PC-9 (cell line): ENCODE measurements at regions not wholly inside any gene's neighbourhood (a gene's known extent, or its start where the extent isn't known, plus 50 kb on each side); places are given as distances from the start of the nearest gene placed in this dataset.

Experiments
- BruUV-seq: library from RNA; stranded (reverse); fragments of 400-500 nt; replicated peaks from 2 replicates; lab custom pipeline; 2021; lab: Mats Ljungman, UMichigan
- CTCF ChIA-PET: fragments of 300-600 bp; sonication (Branson Sonifier 250); formaldehyde crosslinking; loops from one replicate; lab custom pipeline; 2022; ENCODE audit warnings: antibody characterized with exemption; lab: Charles Lee
- POLR2A ChIA-PET: fragments of 300-600 bp; sonication (Branson Sonifier 250); formaldehyde crosslinking; loops from one replicate; lab custom pipeline; 2022; ENCODE audit warnings: antibody characterized with exemption; ENCODE audit not compliant: unreplicated experiment; lab: Charles Lee
- DNase-seq, 2 experiments: peaks; one replicate each; pipeline versions ENCODE4 v3.0.0 to v3.0.0-alpha.2; 2015 to 2022; ENCODE audit warnings: mixed read lengths in 1 of 2
- H2AFZ ChIP-seq: fragments of 200-600 bp; sonication (generic); 2 replicates; pipeline ENCODE4 v1.8.1; 2017; ENCODE audit warnings: antibody characterized with exemption
- H3F3A ChIP-seq: fragments of 200-600 bp; sonication (generic); 2 replicates; pipeline ENCODE4 v1.8.1; 2017; ENCODE audit warnings: antibody characterized with exemption, mild to moderate bottlenecking, low read depth; ENCODE audit not compliant: insufficient read depth
- H3K27ac ChIP-seq: fragments of 200-600 bp; sonication (generic); 2 replicates; pipeline ENCODE4 v1.6.1; 2016; ENCODE audit warnings: mixed run types
- H3K27me3 ChIP-seq: fragments of 200-600 bp; sonication (generic); 2 replicates; pipeline ENCODE4 v1.6.1; 2016; ENCODE audit warnings: low read depth, mixed run types; ENCODE audit not compliant: insufficient read depth
- H3K36me3 ChIP-seq: fragments of 200-600 bp; sonication (generic); 2 replicates; pipeline ENCODE4 v1.6.1; 2016; ENCODE audit warnings: low read depth, mixed run types
- H3K4me1 ChIP-seq: fragments of 200-600 bp; sonication (generic); replicated peaks from 2 replicates; pipeline ENCODE4 v1.6.1; 2016; ENCODE audit warnings: mixed run types; ENCODE audit not compliant: insufficient read depth
- H3K4me2 ChIP-seq: fragments of 200-600 bp; sonication (generic); 2 replicates; pipeline ENCODE4 v1.6.1; 2017; ENCODE audit warnings: mixed run types
- H3K4me3 ChIP-seq: fragments of 200-600 bp; sonication (generic); 2 replicates; pipeline ENCODE4 v1.6.1; 2016; ENCODE audit warnings: mixed run types
- H3K79me2 ChIP-seq: fragments of 200-600 bp; sonication (generic); 2 replicates; pipeline ENCODE4 v1.6.1; 2017; ENCODE audit warnings: low read depth, mixed run types
- H3K9me2 ChIP-seq: fragments of 200-600 bp; sonication (generic); 2 replicates; pipeline ENCODE4 v1.8.1; 2017; ENCODE audit warnings: mild to moderate bottlenecking; ENCODE audit not compliant: insufficient read depth
- H3K9me3 ChIP-seq: fragments of 200-600 bp; sonication (generic); 2 replicates; pipeline ENCODE4 v1.8.1; 2016; ENCODE audit warnings: low read depth; ENCODE audit not compliant: insufficient read depth
- H4K20me1 ChIP-seq: fragments of 200-600 bp; sonication (generic); 2 replicates; pipeline ENCODE4 v1.8.1; 2017; ENCODE audit not compliant: insufficient read depth
- CTCF ChIP-seq: fragments of 200-600 bp; sonication (generic); conservative IDR thresholded peaks from 2 replicates; pipeline ENCODE4 v1.6.1; 2017; ENCODE audit warnings: mixed run types, antibody characterized with exemption, mild to moderate bottlenecking, moderate library complexity
- EZH2 ChIP-seq: fragments of 200-600 bp; sonication (generic); IDR thresholded peaks from 2 replicates; pipeline ENCODE4 v1.8.0; 2017; ENCODE audit warnings: antibody characterized with exemption, low read depth
- intact Hi-C: fragments of 100-400 bp; cut with micrococcal nuclease; formaldehyde crosslinking; loops from one replicate; pipeline ENCODE4 v1.10.0; 2022; ENCODE audit not compliant: unreplicated experiment

GRCh38 chr6:44505751-44506150 is 118.2 kb downstream of the CDC5L start:
- intact Hi-C loops = no loop called here
- H3K9me3 ChIP-seq = no peaks in the 10 kb centered on the region
- no TSS peak for BruUV-seq
- H3K4me1 ChIP-seq = no peaks in the 10 kb centered on the region
- H4K20me1 ChIP-seq = no peaks in the 10 kb centered on the region
- no peaks in the 10 kb centered on the region for H3K79me2 ChIP-seq
- no peak overlapping the region for H3K4me2 ChIP-seq
- H3K27me3 ChIP-seq = no peaks in the 10 kb centered on the region
- no peak overlapping the region for H3K27ac ChIP-seq
- POLR2A ChIA-PET = no interaction called here
- H3F3A ChIP-seq = no peaks in the 10 kb centered on the region
- H3K36me3 ChIP-seq = no peaks in the 10 kb centered on the region
- H2AFZ ChIP-seq = no peak overlapping the region
- TF ChIP-seq CTCF (no peak), EZH2 (no peak)
- H3K9me2 ChIP-seq = no peaks in the 10 kb centered on the region
- H3K4me3 ChIP-seq = no peak overlapping the region
- CTCF ChIA-PET = no interaction called here
- no peak for DNase-seq

- no peaks in the 10 kb centered on the region for H3F3A ChIP-seq
- no peak overlapping the region for H3K27ac ChIP-seq
- ChIA-PET CTCF (no interaction called here), POLR2A (no interaction called here)
- H3K79me2 ChIP-seq = no peaks in the 10 kb centered on the region
- BruUV-seq = no TSS peak
- H2AFZ ChIP-seq = no peak overlapping the region
- H3K4me1 ChIP-seq = no peaks in the 10 kb centered on the region
- H3K9me3 ChIP-seq = no peaks in the 10 kb centered on the region
- intact Hi-C loops = no loop called here
- H3K36me3 ChIP-seq = no peaks in the 10 kb centered on the region
- TF ChIP-seq EZH2 = no peak
- no peak for TF ChIP-seq CTCF
- H3K4me3 ChIP-seq = no peak overlapping the region
- no peaks in the 10 kb centered on the region for H3K9me2 ChIP-seq
- no peaks in the 10 kb centered on the region for H4K20me1 ChIP-seq
- H3K27me3 ChIP-seq = no peaks in the 10 kb centered on the region
- DNase-seq = no peak
- H3K4me2 ChIP-seq = no peak overlapping the region
These were observed 119.5 kb downstream of the CDC5L start for GRCh38 chr6:44507014-44507413.

GRCh38 chr6:44508646-44509045 is 121.1 kb downstream of the CDC5L start:
- intact Hi-C loops = no loop called here

More at GRCh38 chr6:44508646-44509045, 121.1 kb downstream of the CDC5L start:
- ChIA-PET CTCF (no interaction called here), POLR2A (no interaction called here)
- H3K9me2 ChIP-seq = no peaks in the 10 kb centered on the region
- H2AFZ ChIP-seq = no peak overlapping the region
- no peaks in the 10 kb centered on the region for H3K79me2 ChIP-seq
- no peak for DNase-seq
- no peak overlapping the region for H3K4me3 ChIP-seq
- no peak overlapping the region for H3K4me2 ChIP-seq
- no peaks in the 10 kb centered on the region for H4K20me1 ChIP-seq
- no peaks in the 10 kb centered on the region for H3K9me3 ChIP-seq
- no peaks in the 10 kb centered on the region for H3K27me3 ChIP-seq
- H3K4me1 ChIP-seq = no peaks in the 10 kb centered on the region
- no peaks in the 10 kb centered on the region for H3K36me3 ChIP-seq
- no peak for TF ChIP-seq CTCF
- TF ChIP-seq EZH2 = no peak
- H3K27ac ChIP-seq = no peak overlapping the region
- no peaks in the 10 kb centered on the region for H3F3A ChIP-seq
- no TSS peak for BruUV-seq
